GM12878 (cell line): ENCODE measurements at regions not wholly inside any gene's neighbourhood (a gene's known extent, or its start where the extent isn't known, plus 50 kb on each side); places are given as distances from the start of the nearest gene placed in this dataset.

Experiments
- ATAC-seq: fragments of 200-7000 bp; cut with Tn5 transposase; 3 replicates; pipeline ENCODE4 v1.9.1; 2020; ENCODE audit warnings: mild to moderate bottlenecking, moderate library complexity
- BruUV-seq: library from RNA; stranded (reverse); fragments of 400-500 nt; replicated peaks from 2 replicates; lab custom pipeline; 2021; lab: Mats Ljungman, UMichigan
- CTCF ChIA-PET: fragments of 300-600 bp; sonication (Branson Sonifier 250); formaldehyde crosslinking; extraction: SDS; loops from one replicate; lab custom pipeline; 2021; ENCODE audit warnings: inconsistent platforms; lab: Yijun Ruan, JAX
- POLR2A ChIA-PET: fragments of 350-600 bp; formaldehyde crosslinking; extraction: SDS; loops from one replicate; lab custom pipeline; 2021; ENCODE audit warnings: inconsistent platforms; lab: Charles Lee
- RAD21 ChIA-PET: fragments of 300-600 bp; sonication (Branson Sonifier 250); formaldehyde crosslinking; loops from one replicate; lab custom pipeline; 2023; ENCODE audit warnings: antibody characterized with exemption; ENCODE audit not compliant: unreplicated experiment; lab: Charles Lee
- SMC1A ChIA-PET: fragments of 300-600 bp; sonication (Branson Sonifier 250); formaldehyde crosslinking; loops from one replicate; lab custom pipeline; 2023; ENCODE audit not compliant: unreplicated experiment, uncharacterized antibody; lab: Charles Lee
- DNase-seq: peaks from one replicate; pipeline ENCODE4 v3.0.0-alpha.2; 2011; ENCODE audit warnings: low read depth, low spot score
- FAIRE-seq: peaks from 3 replicates; lab custom pipeline; 2011; peaks lifted over from hg19 to GRCh38; lab: Jason Lieb, UNC
- H2AFZ ChIP-seq: 2 replicates; pipeline ENCODE4 v1.6.0; 2011; ENCODE audit warnings: low read depth, low read length, control low read depth; ENCODE audit not compliant: control insufficient read depth
- H3K27ac ChIP-seq: 2 replicates; pipeline ENCODE4 v1.5.1; 2011; ENCODE audit warnings: control low read depth; ENCODE audit not compliant: control insufficient read depth, insufficient read depth
- H3K27me3 ChIP-seq, 2 experiments: replicated peaks in 1 of 2; 2 replicates each; pipeline versions ENCODE4 v1.6.0 to v1.6.1; 2011; ENCODE audit warnings: low read length in 1 of 2; ENCODE audit not compliant: control insufficient read depth in 2 of 2, insufficient read depth in 2 of 2
- H3K36me3 ChIP-seq, 2 experiments: 2 replicates each; pipeline ENCODE4 v1.5.1; 2011; ENCODE audit warnings: low read length in 1 of 2; ENCODE audit not compliant: control insufficient read depth in 2 of 2, insufficient read depth in 2 of 2
- H3K4me1 ChIP-seq: 2 replicates; pipeline ENCODE4 v1.6.1; 2011; ENCODE audit warnings: mild to moderate bottlenecking, low read length, moderate library complexity, mixed read lengths; ENCODE audit not compliant: control insufficient read depth, insufficient read depth
- H3K4me2 ChIP-seq: 2 replicates; pipeline ENCODE4 v1.6.0; 2011; ENCODE audit warnings: control low read depth; ENCODE audit not compliant: control insufficient read depth, insufficient read depth
- H3K4me3 ChIP-seq: fragments of 200-600 bp; sonication (generic); 2 replicates; pipeline ENCODE4 v1.5.1; 2016
- H3K79me2 ChIP-seq: 2 replicates; pipeline ENCODE4 v1.6.0; 2011; ENCODE audit warnings: low read length; ENCODE audit not compliant: control insufficient read depth, insufficient read depth
- H3K9ac ChIP-seq: 2 replicates; pipeline ENCODE4 v1.8.0; 2011; ENCODE audit warnings: low read length, control low read depth, mixed read lengths; ENCODE audit not compliant: control insufficient read depth, insufficient read depth
- H3K9me3 ChIP-seq: replicated peaks from 3 replicates; pipeline ENCODE4 v1.5.1; 2011; ENCODE audit warnings: mild to moderate bottlenecking, low read length; ENCODE audit not compliant: control insufficient read depth, insufficient read depth
- H4K20me1 ChIP-seq: 2 replicates; pipeline ENCODE4 v1.6.0; 2011; ENCODE audit not compliant: control insufficient read depth, insufficient read depth
- BHLHE40 ChIP-seq, 2 experiments: fragments of 450-650 bp in 1 of 2; IDR thresholded peaks; 2 replicates each; pipeline ENCODE4 v1.6.1; 2011 to 2017; ENCODE audit warnings: low read depth in 2 of 2, borderline replicate concordance in 1 of 2, improper control_type of control experiment in 1 of 2, low read length in 1 of 2, mild to moderate bottlenecking in 1 of 2
- EGR1 ChIP-seq, 2 experiments: IDR thresholded peaks; 1 replicate in 1 of 2; 2 replicates in 1 of 2; pipeline ENCODE4 v1.6.1; 2011 to 2012; ENCODE audit warnings: low read depth in 2 of 2, low read length in 2 of 2, borderline replicate concordance in 1 of 2, mild to moderate bottlenecking in 1 of 2, moderate library complexity in 1 of 2
- NKRF ChIP-seq: fragments of 450-650 bp; conservative IDR thresholded peaks from 2 replicates; pipeline ENCODE4 v1.6.1; 2017; ENCODE audit warnings: mild to moderate bottlenecking, moderate library complexity
- STAT1 ChIP-seq: fragments of 450-650 bp; conservative IDR thresholded peaks from 2 replicates; pipeline ENCODE4 v1.6.1; 2014; ENCODE audit warnings: antibody characterized with exemption, mild to moderate bottlenecking
- ZBTB4 ChIP-seq: fragments of 450-650 bp; formaldehyde crosslinking; IDR thresholded peaks from 2 replicates; pipeline ENCODE4 v1.4.0; 2022; ENCODE audit warnings: mild to moderate bottlenecking, moderate library complexity
- WGBS: methylation state at CpG from one replicate; pipeline ENCODE4 v1.1.6; 2016; ENCODE audit warnings: low lambda C conversion rate; ENCODE audit not compliant: insufficient replicate concordance, insufficient coverage; ENCODE audit errors: missing lambda C conversion rate; 5-methylcytosine and 5-hydroxymethylcytosine counted together
- in situ Hi-C: fragments of 300-500 bp; cut with MboI; formaldehyde crosslinking; loops from 9 replicates; pipeline ENCODE4 v1.14.3; 2018; ENCODE audit warnings: mixed read lengths
- intact Hi-C: fragments of 100-400 bp; cut with micrococcal nuclease; formaldehyde crosslinking; loops from one replicate; pipeline ENCODE4 v1.14.2; 2022; ENCODE audit not compliant: unreplicated experiment

DNA sequence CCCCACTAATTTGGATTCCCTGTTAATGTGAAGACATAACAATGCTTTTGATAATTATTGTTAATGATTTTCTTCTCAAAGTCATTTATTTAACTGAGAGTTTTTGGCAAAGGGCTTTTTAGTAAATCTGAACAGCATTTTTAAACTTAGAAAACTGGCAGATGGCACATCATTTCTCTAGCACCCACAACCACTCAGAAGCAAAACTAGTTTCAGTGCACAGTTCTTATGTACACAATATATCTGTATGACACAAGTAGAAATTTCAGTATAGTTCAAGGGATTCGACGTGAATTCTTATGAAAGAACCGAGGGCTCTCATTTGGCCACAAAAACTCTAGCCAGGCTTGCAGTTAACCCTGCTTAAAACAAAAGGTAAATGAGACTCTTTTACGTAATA lies 231.4 kb upstream of the CDH9 start:
- FAIRE-seq (no peak), DNase-seq (no peak)
- in situ Hi-C loops = no loop called here
- TF ChIP-seq NKRF (no peak), ZBTB4 (CRISPR knock-in tag) (no peak), BHLHE40 (IDR thresholded peaks at IDR 0.05; ENCODE audit: borderline replicate concordance in 1 of 2, low read depth in 2 of 2, low read length in 1 of 2) (no peak), STAT1 (no peak), EGR1 (IDR thresholded peaks at IDR 0.05; ENCODE audit: borderline replicate concordance in 1 of 2, low read depth in 2 of 2, low read length in 2 of 2) (no peak)
- TF ChIP-seq, all 136 proteins: peak for 0
- H4K20me1 ChIP-seq = no peaks in the 10 kb centered on the region
- POLR2A ChIA-PET = no interaction called here
- CTCF ChIA-PET = no interaction called here
- H2AFZ ChIP-seq = no peak overlapping the region
- H3K27ac ChIP-seq = no peak overlapping the region
- no peak overlapping the region for H3K9ac ChIP-seq
- no TSS peak for BruUV-seq
- ATAC-seq = no peak
- no peaks in the 10 kb centered on the region for H3K4me1 ChIP-seq
- no peaks in the 10 kb centered on the region for H3K9me3 ChIP-seq
- WGBS = 38% methylated on average over 4 of the region's 4 CpGs
- H3K27me3 ChIP-seq = no peaks in the 10 kb centered on the region
- intact Hi-C loops = no loop called here
- no peaks in the 10 kb centered on the region for H3K36me3 ChIP-seq
- H3K4me2 ChIP-seq = no peak overlapping the region
- H3K4me3 ChIP-seq = no peak overlapping the region
- RAD21 ChIA-PET = no interaction called here
- SMC1A ChIA-PET = no interaction called here
- H3K79me2 ChIP-seq = no peaks in the 10 kb centered on the region
